Lung (tissue), 11 donors: ENCODE measurements at regions not wholly inside any gene's neighbourhood (a gene's known extent, or its start where the extent isn't known, plus 50 kb on each side); places are given as distances from the start of the nearest gene placed in this dataset.

Source experiments
- ATAC-seq: fragments of 200-7000 bp; cut with Tn5 transposase; one replicate; pipeline ENCODE4 v1.9.1; 2020; ENCODE audit warnings: moderate number of reproducible peaks; ENCODE audit not compliant: insufficient read depth, low FRiP score
- DNase-seq, 3 donors: peaks; one replicate each; pipeline ENCODE4 v3.0.0-alpha.2; 2013 to 2017
- H3K27ac ChIP-seq, 2 donors: one replicate each; pipeline ENCODE4 v1.5.1; 2013; ENCODE audit warnings: mild to moderate bottlenecking in 2 of 2, moderate library complexity in 2 of 2, control low read depth in 1 of 2, inconsistent platforms in 1 of 2, low read depth in 1 of 2, low read length in 1 of 2
- H3K27me3 ChIP-seq, 3 donors: one replicate each; pipeline ENCODE4 v1.5.1; 2013; ENCODE audit warnings: low read length in 2 of 3; ENCODE audit not compliant: control insufficient read depth in 3 of 3, insufficient read depth in 3 of 3
- H3K36me3 ChIP-seq, 4 donors: one replicate each; pipeline ENCODE4 v1.5.1; 2013; ENCODE audit warnings: low read length in 4 of 4, mild to moderate bottlenecking in 1 of 4, moderate library complexity in 1 of 4; ENCODE audit not compliant: control insufficient read depth in 4 of 4, insufficient read depth in 4 of 4
- H3K4me1 ChIP-seq, 5 donors: one replicate each; pipeline ENCODE4 v1.5.1; 2013; ENCODE audit warnings: low read length in 5 of 5, mild to moderate bottlenecking in 2 of 5, moderate library complexity in 1 of 5; ENCODE audit not compliant: control insufficient read depth in 5 of 5, insufficient read depth in 5 of 5
- H3K4me3 ChIP-seq: one replicate; pipeline ENCODE4 v1.5.1; 2013; ENCODE audit warnings: mild to moderate bottlenecking, control low read depth, moderate library complexity
- H3K9ac ChIP-seq, 2 donors: one replicate each; pipeline ENCODE4 v1.5.1; 2013; ENCODE audit warnings: low read length in 2 of 2, control low read depth in 1 of 2; ENCODE audit not compliant: insufficient read depth in 1 of 2
- H3K9me3 ChIP-seq, 4 donors: one replicate each; pipeline ENCODE4 v1.5.1; 2013; ENCODE audit warnings: low read length in 3 of 4, mild to moderate bottlenecking in 1 of 4, moderate library complexity in 1 of 4; ENCODE audit not compliant: control insufficient read depth in 4 of 4, insufficient read depth in 3 of 4
- CTCF ChIP-seq: IDR thresholded peaks from 2 replicates; pipeline ENCODE4 v1.5.1; 2012; ENCODE audit warnings: mild to moderate bottlenecking; ENCODE audit errors: control extremely low read depth, extremely low read depth
- WGBS, 2 donors: extraction: QIAGEN DNeasy Blood & Tissue Kit; methylation state at CpG; one replicate each; pipeline ENCODE4 v1.1.7; 2013; 5-methylcytosine and 5-hydroxymethylcytosine counted together
- donor health status: control.
- donor health status: control.
- donor health status: Bipolar disorder and iron deficiency.
- donor health status: healthy.
- donor health status: DM: yes; HTN: yes; CAD: no.

- TF ChIP-seq CTCF, result no peak
- DNase-seq (peak in 2 of 3 donors; percentile 4 to 32), ATAC-seq (no peak)
- Histone ChIP-seq H3K36me3 (no peaks in the 10 kb centered on the region), H3K4me3 (no peak overlapping the region), H3K27ac (no peak overlapping the region), H3K4me1 (peaks cover 0 to 2% (median 0%) of the 10 kb centered on the region in 5 donors), H3K9ac (no peak overlapping the region), H3K9me3 (no peaks in the 10 kb centered on the region), H3K27me3 (peaks cover 0 to 10% (median 2%) of the 10 kb centered on the region in 3 donors)
- WGBS, 2 donors, result 50 to 61% methylated on average over 7 of the region's 7 CpGs
Observed at GRCh38 chr10:63068246-63068645, 64.9 kb upstream of the NRBF2 start.

- Histone ChIP-seq H3K4me3 (no peak overlapping the region), H3K27me3 (peaks cover 0 to 10% (median 2%) of the 10 kb centered on the region in 3 donors), H3K27ac (no peak overlapping the region), H3K36me3 (no peaks in the 10 kb centered on the region), H3K9me3 (peaks cover 0 to 1% (median 0%) of the 10 kb centered on the region in 4 donors), H3K9ac (no peak overlapping the region), H3K4me1 (peaks cover 0 to 2% (median 0%) of the 10 kb centered on the region in 5 donors)
- no peak for DNase-seq
- 95 to 99% methylated on average over 5 of the region's 5 CpGs for WGBS, 2 donors
- ATAC-seq, result no peak
- TF ChIP-seq CTCF, result no peak
Observed at GRCh38 chr10:63066606-63067005, 66.5 kb upstream of the NRBF2 start.

GRCh38 chr10:63064706-63065105 is 68.4 kb upstream of the NRBF2 start:
- no peak for ATAC-seq
- 55% methylated on average over 4 of the region's 4 CpGs for WGBS, 2 donors
- Histone ChIP-seq H3K9me3 (peaks cover 0 to 1% (median 0%) of the 10 kb centered on the region in 4 donors), H3K27me3 (peaks cover 0 to 10% (median 2%) of the 10 kb centered on the region in 3 donors), H3K4me1 (no peaks in the 10 kb centered on the region), H3K4me3 (no peak overlapping the region), H3K36me3 (no peaks in the 10 kb centered on the region), H3K9ac (no peak overlapping the region), H3K27ac (no peak overlapping the region)
- DNase-seq, result no peak
- TF ChIP-seq CTCF, result no peak

GRCh38 chr10:63058236-63058635 is 74.9 kb upstream of the NRBF2 start:
- no peaks in the 10 kb centered on the region for H3K27me3 ChIP-seq
- ATAC-seq, result no peak
- TF ChIP-seq CTCF, result no peak
- no peak overlapping the region for H3K9ac ChIP-seq
- no peak overlapping the region for H3K27ac ChIP-seq
- H3K9me3 ChIP-seq, result peaks cover 0 to 1% (median 0%) of the 10 kb centered on the region in 4 donors
- DNase-seq, result no peak
- no peaks in the 10 kb centered on the region for H3K36me3 ChIP-seq
- H3K4me1 ChIP-seq, result no peaks in the 10 kb centered on the region
- no peak overlapping the region for H3K4me3 ChIP-seq
